Upper lobe of left lung (tissue), 4 donors: ENCODE measurements at regions not wholly inside any gene's neighbourhood (a gene's known extent, or its start where the extent isn't known, plus 50 kb on each side); places are given as distances from the start of the nearest gene placed in this dataset.

Experiments
- EP300 ChIP-seq, 4 donors: sonication (generic); formaldehyde crosslinking; IDR thresholded peaks; one replicate each; pipeline ENCODE4 v1.5.1; 2017; ENCODE audit warnings: antibody characterized with exemption in 4 of 4, control low read depth in 2 of 4
- POLR2A ChIP-seq, 4 donors: fragments of 450-650 bp; IDR thresholded peaks; one replicate each; pipeline ENCODE4 v1.5.1; 2016 to 2017; ENCODE audit warnings: antibody characterized with exemption in 4 of 4, mild to moderate bottlenecking in 2 of 4
- POLR2AphosphoS5 ChIP-seq, 2 donors: sonication (generic); formaldehyde crosslinking; IDR thresholded peaks; one replicate each; pipeline ENCODE4 v1.5.1; 2017; ENCODE audit warnings: antibody characterized with exemption in 2 of 2
- TF ChIP-seq, protein P1 (sequence below), 6 experiments: fragments of 450-650 bp in 4 of 6; fragments of 200-600 bp in 2 of 6; sonication (generic) in 2 of 6; IDR thresholded peaks; one replicate each; pipeline ENCODE4 v1.5.1; 2016 to 2019; ENCODE audit warnings: antibody characterized with exemption in 6 of 6

DNA sequence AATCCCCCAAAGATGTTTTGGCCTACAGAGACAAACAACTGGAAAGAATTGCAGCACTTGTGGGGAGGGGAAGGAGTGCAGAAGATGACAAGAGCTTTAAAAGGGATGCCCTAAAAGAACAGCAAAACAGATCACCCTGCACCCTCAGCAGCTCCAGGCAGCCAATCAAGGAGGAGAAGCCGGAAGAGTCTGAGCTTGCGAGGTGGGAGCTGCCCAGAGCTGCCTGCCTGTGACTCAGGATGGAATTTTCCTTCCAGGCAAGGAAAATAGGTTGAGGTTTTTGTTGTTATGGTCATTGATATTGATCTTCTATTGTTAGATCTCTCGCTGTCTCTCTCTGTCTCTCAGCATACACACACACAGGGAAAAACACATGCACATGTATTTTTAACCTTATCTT lies 70.3 kb upstream of the MAP1B start:
- TF ChIP-seq POLR2A (IDR thresholded peaks at IDR 0.05): no peak
- TF ChIP-seq POLR2AphosphoS5 (IDR thresholded peaks at IDR 0.05): no peak
- TF ChIP-seq, protein P1, sequence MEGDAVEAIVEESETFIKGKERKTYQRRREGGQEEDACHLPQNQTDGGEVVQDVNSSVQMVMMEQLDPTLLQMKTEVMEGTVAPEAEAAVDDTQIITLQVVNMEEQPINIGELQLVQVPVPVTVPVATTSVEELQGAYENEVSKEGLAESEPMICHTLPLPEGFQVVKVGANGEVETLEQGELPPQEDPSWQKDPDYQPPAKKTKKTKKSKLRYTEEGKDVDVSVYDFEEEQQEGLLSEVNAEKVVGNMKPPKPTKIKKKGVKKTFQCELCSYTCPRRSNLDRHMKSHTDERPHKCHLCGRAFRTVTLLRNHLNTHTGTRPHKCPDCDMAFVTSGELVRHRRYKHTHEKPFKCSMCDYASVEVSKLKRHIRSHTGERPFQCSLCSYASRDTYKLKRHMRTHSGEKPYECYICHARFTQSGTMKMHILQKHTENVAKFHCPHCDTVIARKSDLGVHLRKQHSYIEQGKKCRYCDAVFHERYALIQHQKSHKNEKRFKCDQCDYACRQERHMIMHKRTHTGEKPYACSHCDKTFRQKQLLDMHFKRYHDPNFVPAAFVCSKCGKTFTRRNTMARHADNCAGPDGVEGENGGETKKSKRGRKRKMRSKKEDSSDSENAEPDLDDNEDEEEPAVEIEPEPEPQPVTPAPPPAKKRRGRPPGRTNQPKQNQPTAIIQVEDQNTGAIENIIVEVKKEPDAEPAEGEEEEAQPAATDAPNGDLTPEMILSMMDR (IDR thresholded peaks at IDR 0.05): no peak
- TF ChIP-seq EP300 (IDR thresholded peaks at IDR 0.05): no peak
